Loucy (cell line): ENCODE measurements at regions not wholly inside any gene's neighbourhood (a gene's known extent, or its start where the extent isn't known, plus 50 kb on each side); places are given as distances from the start of the nearest gene placed in this dataset.

ENCODE experiments used
- CTCF ChIP-seq: fragments of 200-600 bp; sonication (generic); conservative IDR thresholded peaks from 2 replicates; pipeline ENCODE4 v1.5.1; 2014; ENCODE audit warnings: mild to moderate bottlenecking, antibody characterized with exemption, low read length
- EZH2phosphoT487 ChIP-seq: fragments of 200-600 bp; IDR thresholded peaks from 2 replicates; pipeline ENCODE4 v1.6.1; 2018; ENCODE audit warnings: antibody characterized with exemption, mild to moderate bottlenecking, moderate library complexity, borderline replicate concordance

- no peak for TF ChIP-seq CTCF
- no peak for TF ChIP-seq EZH2phosphoT487
These were observed 1174.7 kb downstream of the PCDH18 start for GRCh38 chr4:136357556-136357955.
